ENCODE measurements at regions not wholly inside any gene's neighbourhood (a gene's known extent, or its start where the extent isn't known, plus 50 kb on each side); places are given as distances from the start of the nearest gene placed in this dataset.

DNA sequence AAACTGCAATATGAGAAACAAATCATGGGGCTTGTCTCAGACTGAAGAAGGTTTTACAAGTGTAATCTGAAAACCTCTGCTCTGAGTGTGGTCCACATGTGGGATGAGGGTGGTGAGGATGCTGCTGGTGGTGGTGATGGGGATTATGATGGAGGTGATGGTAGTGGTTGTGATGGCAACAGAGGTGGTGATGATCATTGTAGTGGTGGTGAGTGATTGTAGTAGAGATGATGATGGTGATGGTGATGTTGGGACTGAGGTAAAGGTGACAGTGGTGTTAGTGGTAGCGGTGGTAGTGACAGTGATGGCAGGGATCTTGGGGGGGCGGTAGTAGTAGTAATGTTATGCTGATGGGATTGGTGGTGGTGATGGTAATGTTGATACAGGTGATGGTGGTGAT is 217.8 kb downstream of the ANAPC1 start:
- no CpG with 5 or more reads among the region's 2 CpGs for WGBS (ENCODE audit: extremely low coverage, insufficient read length, low lambda C conversion rate)
- Histone ChIP-seq H3K9ac (ENCODE audit: extremely low read depth, insufficient read length, low read length) (no peak overlapping the region), H3K27me3 (ENCODE audit: insufficient read depth, low read length) (no peaks in the 10 kb centered on the region), H2BK15ac (ENCODE audit: low read depth, low read length) (no peak overlapping the region), H3K14ac (ENCODE audit: insufficient read depth, low read length) (no peak overlapping the region), H3K23ac (ENCODE audit: insufficient read length, low read depth, low read length) (no peak overlapping the region), H4K8ac (replicated peaks; ENCODE audit: insufficient read length, low read depth, low read length) (no peak overlapping the region), H2BK120ac (ENCODE audit: low read depth, low read length, poor library complexity, severe bottlenecking) (no peak overlapping the region), H3K9me3 (ENCODE audit: control insufficient read depth, low read depth, low read length) (peaks cover 7% of the 10 kb centered on the region), H3K4me2 (ENCODE audit: insufficient read depth, insufficient read length, low read length) (no peak overlapping the region), H3T11ph (ENCODE audit: low read length) (no peak overlapping the region), H3K79me2 (ENCODE audit: insufficient read depth, low read length) (no peaks in the 10 kb centered on the region), H3K56ac (ENCODE audit: insufficient read length, low read depth, low read length) (no peak overlapping the region), H3K23me2 (ENCODE audit: insufficient read length, low read depth, low read length, poor library complexity, severe bottlenecking) (no peaks in the 10 kb centered on the region), H3K27ac (ENCODE audit: insufficient read length, low read depth, low read length) (no peak overlapping the region), H3K4me1 (ENCODE audit: insufficient read depth, low read length) (no peaks in the 10 kb centered on the region), H4K5ac (ENCODE audit: insufficient read length, low read depth, low read length) (no peak overlapping the region), H4K20me1 (ENCODE audit: control insufficient read depth, insufficient read depth, insufficient read length) (no peaks in the 10 kb centered on the region), H4K91ac (ENCODE audit: insufficient read length, low read depth, low read length) (no peak overlapping the region), H3K79me1 (ENCODE audit: insufficient read depth, low read depth, low read length, poor library complexity, severe bottlenecking) (no peaks in the 10 kb centered on the region), H2BK12ac (ENCODE audit: insufficient read length, low read depth, low read length) (no peak overlapping the region), H3K4ac (ENCODE audit: low read depth, low read length) (no peak overlapping the region), H2AFZ (ENCODE audit: low read length) (no peak overlapping the region), H2AK5ac (ENCODE audit: insufficient read length, low read length) (no peak overlapping the region), H3K18ac (ENCODE audit: insufficient read length, low read depth, low read length) (no peak overlapping the region), H2BK5ac (ENCODE audit: insufficient read length, low read length) (no peak overlapping the region), H2BK20ac (ENCODE audit: low read depth, low read length, poor library complexity, severe bottlenecking) (no peak overlapping the region)
- no peak overlapping the region for H3K4me3 Mint-ChIP-seq
- H3K27me3 Mint-ChIP-seq (ENCODE audit: low read depth): peaks cover 2% of the 10 kb centered on the region; the same call in 1 of the 2 replicates
- peaks cover 0 to 4% of the 10 kb centered on the region in 2 experiments; a peak in 1 of 4 replicates for H3K4me1 Mint-ChIP-seq
- H3K36me3 Mint-ChIP-seq (ENCODE audit: insufficient read depth in 1 of 3, low read depth in 3 of 3): peaks cover 7 to 16% (median 16%) of the 10 kb centered on the region in 3 experiments
- TF ChIP-seq, protein P1, sequence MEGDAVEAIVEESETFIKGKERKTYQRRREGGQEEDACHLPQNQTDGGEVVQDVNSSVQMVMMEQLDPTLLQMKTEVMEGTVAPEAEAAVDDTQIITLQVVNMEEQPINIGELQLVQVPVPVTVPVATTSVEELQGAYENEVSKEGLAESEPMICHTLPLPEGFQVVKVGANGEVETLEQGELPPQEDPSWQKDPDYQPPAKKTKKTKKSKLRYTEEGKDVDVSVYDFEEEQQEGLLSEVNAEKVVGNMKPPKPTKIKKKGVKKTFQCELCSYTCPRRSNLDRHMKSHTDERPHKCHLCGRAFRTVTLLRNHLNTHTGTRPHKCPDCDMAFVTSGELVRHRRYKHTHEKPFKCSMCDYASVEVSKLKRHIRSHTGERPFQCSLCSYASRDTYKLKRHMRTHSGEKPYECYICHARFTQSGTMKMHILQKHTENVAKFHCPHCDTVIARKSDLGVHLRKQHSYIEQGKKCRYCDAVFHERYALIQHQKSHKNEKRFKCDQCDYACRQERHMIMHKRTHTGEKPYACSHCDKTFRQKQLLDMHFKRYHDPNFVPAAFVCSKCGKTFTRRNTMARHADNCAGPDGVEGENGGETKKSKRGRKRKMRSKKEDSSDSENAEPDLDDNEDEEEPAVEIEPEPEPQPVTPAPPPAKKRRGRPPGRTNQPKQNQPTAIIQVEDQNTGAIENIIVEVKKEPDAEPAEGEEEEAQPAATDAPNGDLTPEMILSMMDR (conservative IDR thresholded peaks at IDR 0.05): no peak
- H3K9me3 Mint-ChIP-seq: peaks cover 15 to 17% of the 10 kb centered on the region in 2 experiments
- DNase-seq: no peak
- no peak overlapping the region for H3K27ac Mint-ChIP-seq

Measured in H9 (cell line).